H4 (cell line): ENCODE measurements at regions not wholly inside any gene's neighbourhood (a gene's known extent, or its start where the extent isn't known, plus 50 kb on each side); places are given as distances from the start of the nearest gene placed in this dataset.
A peak's percentile ranks its signal among the peaks of the same experiment; 100 is the strongest.

Experiments used
- DNase-seq: peaks from one replicate; pipeline ENCODE4 v3.0.0-alpha.2; 2015; ENCODE audit warnings: low spot score

GRCh38 chr2:129239141-129239540 lies 740.3 kb upstream of the RAB6C start:
- no peak for DNase-seq

DNA sequence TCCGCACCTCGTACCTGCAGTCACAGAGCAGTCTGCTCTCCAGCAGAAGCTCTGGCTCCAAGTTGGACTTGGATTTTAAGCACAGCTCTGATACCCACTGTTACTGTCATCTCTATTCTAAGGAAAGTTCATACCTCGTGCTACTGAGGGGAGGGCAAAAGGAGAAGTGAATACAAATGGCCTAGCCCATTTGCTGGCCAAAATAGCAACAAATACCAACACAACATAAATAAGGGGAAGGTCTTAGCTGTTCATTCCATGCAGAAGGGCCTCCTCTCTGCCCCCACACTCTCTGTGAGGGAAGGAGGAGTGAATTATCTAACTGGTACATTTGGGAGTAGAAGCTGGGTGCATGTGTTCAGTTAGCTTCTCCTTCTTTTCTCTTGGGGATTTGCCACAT lies 739.4 kb upstream of the RAB6C start:
- no peak for DNase-seq

DNA sequence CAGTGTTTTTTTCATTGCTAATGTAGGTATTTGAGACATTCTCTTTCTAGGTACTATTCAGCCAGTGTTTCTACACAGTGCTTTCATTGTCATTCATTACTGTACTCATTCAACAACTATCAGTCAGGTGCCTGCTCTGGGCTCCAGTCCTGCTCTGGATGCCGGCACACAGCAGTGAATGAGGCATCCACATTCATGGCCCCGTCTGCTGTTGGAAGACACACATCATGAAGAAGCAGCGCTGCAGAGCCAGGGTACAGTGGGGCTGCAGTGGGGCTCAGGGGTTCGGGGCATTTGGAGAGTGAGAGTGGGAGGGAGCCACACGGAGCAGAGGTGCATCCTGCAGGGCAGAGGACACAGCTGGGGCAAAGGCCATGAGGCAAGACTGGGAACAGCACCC lies 737.2 kb upstream of the RAB6C start:
- DNase-seq: no peak

DNA sequence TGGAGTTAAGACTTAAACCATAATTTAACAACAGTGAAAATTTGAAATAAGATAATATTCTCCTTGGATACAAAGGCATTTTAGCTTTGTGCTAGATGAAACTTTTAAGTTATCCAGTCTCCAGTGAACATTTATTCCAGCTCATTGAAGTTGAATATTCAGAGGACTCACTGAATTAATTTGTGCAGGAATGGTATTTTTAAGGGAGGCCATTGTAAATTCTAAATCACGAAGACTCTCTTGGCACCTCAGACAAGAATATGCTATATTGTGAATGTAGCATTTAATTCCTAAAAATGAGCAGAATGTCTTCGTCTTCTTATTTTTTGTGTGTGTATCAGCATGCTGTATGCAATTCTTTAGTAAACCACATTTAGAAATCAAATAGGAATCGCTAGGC lies 731.7 kb upstream of the RAB6C start:
- DNase-seq: no peak

- DNase-seq: peak; percentile 26
Observed at GRCh38 chr2:129248198-129248597, 731.3 kb upstream of the RAB6C start.

- DNase-seq: no peak
Observed at GRCh38 chr2:129252781-129253460, 726.5 kb upstream of the RAB6C start.

DNA sequence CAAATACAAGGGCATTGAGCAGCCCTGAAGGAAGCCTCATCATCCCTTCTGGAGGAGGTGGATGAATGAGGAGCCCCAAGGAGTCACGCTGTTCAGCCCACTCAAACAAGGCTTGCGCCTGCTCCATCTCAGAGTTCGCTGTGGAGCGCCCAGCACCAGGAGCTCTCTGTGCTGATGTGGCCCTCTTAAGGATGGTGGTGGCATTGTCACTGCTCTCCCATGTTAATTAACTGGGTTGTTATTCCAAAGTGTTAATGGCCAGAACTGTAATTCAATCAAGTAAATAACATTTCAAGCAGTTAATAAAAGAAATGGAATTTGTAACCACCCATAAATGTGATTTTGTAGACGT lies 726.0 kb upstream of the RAB6C start:
- DNase-seq: no peak

DNA sequence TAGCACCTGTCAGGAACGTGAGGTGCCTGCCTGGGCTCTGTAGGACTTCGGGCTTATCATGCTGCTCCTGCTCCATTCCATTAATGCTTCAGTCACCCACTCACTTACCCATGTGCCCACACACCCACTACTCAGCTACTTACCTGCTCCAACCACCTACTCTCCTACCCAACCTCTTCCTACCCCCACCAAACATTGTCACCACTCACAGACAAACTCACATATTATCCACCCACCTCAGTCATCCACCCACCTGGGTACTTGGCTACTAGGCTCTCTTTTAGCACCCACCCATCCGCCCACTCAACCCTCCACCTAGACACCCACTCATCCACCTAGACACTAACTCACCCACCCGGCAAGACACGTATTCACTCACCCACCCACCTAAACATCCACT lies 724.7 kb upstream of the RAB6C start:
- DNase-seq: no peak

DNA sequence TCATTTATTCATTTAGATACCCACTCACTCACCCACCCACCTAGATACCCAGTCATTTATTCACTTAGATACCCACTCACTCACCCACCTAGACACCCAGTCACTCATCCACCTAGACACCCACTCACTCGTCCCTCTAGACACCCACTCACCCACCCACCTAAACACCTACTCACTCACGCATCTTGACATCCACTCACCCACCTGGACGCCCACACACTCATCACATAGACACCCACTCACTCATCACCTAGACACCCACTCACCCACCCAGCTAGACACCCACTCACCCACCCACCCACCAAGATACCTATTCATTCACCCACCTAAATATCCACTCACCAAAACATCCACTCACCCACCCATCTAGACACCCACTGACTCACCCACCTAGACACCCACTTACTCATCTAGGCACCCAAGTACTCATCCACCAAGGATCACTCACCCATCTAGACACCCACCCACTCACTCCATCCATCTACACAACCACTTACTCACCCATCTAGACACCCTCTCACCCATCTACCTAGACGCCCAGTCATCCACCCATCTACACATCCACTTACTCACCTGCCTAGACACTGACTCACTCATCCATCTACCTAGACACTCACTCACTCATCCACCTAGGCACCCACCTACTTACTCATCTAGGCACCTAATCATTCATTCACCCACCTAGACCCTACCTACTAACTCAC lies 723.7 kb upstream of the RAB6C start:
- no peak for DNase-seq

GRCh38 chr2:129256642-129257041 lies 722.8 kb upstream of the RAB6C start:
- DNase-seq: no peak

DNA sequence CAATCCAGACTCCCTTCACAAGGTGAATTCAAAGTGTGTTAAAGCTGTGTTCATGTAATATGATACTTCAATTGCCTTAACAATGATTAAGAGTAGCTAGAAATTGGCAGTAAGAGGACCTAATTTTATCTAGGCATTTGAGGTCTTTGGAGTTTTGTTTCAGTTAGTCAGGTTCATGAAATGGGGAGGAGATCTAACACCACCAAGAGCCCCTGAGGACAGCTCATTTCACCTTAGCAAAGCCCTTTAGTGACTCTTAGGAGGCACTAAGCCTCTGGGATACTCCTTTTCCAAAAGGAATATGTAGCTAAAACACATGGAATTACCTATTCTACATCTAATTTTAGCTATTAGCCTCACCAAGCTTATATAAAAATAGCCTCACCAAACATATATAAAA lies 716.5 kb upstream of the RAB6C start:
- DNase-seq: no peak

DNA sequence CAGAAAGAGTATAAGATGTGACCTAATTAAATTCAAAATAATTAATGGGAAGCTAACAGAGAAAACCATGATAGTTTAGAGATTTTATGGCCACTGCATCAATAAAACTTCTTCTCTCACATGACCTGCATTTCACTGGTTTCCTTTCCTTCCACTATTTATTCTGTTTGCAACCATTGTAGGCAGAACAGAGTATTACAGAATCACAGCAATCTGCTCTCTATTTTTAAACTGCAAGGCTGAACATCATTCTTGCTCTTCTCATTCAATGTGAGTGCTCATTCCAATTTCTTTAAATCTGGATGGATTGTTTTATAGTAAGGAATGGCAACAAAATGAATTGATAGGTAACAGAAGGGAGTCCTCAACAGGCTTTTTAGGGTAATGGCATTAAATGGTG lies 715.5 kb upstream of the RAB6C start:
- DNase-seq: no peak

GRCh38 chr2:129267559-129267958 lies 711.9 kb upstream of the RAB6C start:
- DNase-seq: no peak

DNA sequence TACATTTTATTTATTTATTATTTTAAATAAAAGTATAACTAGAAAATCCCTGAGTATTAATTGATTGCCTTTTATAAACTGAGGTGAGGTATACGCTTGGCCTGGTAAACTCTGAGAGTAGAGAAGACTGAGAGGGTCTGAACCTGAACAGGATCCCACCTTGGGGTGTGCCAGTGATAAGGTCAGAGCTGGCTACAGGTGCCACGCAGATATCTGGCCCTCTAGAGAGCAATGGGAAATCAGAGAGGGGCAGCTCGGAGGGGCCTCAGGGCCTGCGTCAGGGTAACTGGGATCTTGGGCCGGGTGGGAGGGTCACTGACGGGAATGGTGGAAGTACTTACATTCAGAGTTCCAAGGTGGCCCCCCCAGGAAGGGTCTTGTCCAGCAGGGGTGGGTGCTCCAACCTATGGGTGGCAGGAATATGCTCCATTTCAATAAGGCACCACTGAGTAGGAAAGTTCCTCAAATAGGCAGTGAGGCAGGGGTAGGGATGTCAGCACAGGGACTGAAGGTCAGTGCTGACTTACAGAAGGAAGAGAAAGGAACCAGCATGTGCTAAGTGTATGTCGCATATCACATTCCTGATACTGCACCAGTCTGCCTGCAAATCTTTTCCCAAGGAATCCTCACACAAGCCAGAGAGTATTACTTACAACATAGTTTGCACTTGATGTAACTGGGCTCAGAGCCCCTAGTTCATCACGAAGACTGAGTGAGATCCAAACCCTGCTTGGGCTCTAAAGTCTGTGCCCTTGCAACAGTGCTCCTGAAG lies 706.0 kb upstream of the RAB6C start:
- no peak for DNase-seq

DNA sequence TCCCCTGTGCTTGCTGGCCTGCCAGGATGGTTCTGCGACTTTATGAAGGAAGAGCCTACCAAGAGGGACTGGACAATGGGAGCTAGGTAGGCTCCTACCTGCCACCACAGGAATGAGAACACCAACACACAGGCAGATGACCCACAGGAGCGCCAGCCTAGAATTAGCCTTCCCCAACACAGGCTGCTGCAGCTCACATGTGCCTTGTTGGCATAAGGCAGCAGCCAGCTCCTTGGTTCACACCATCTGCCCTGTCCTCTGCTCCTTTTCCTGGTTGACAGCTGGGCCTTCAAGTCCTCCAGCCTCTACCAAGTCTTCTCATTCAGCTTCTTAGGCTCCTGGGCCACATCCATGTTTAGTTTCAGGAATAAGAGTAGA lies 705.4 kb upstream of the RAB6C start:
- DNase-seq: no peak

GRCh38 chr2:129274918-129275317 lies 704.5 kb upstream of the RAB6C start:
- DNase-seq: no peak

DNA sequence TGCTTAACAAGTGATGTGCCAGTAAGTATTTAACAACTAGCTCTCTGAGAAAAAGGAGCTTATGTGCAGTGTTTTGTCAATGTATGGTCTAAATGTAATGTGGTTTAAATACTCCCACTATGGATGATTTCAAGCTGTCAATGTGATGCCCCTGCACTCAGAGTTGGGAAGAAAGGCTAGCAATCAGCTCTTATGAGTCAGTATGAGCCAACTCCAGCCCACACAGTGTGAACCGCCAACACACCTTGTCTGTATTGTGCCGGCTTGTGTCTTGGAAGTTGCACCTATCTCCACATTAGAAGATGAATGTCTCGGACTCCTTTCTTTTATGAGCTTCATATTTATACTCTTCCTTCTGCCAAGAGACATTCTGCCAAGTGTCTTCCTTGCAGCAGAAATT lies 703.8 kb upstream of the RAB6C start:
- no peak for DNase-seq

- no peak for DNase-seq
Observed at GRCh38 chr2:129276978-129277584, 702.4 kb upstream of the RAB6C start.

GRCh38 chr2:129277585-129277981 lies 701.9 kb upstream of the RAB6C start:
- no peak for DNase-seq

- DNase-seq: no peak
Observed at GRCh38 chr2:129281791-129282530, 697.5 kb upstream of the RAB6C start.

DNA sequence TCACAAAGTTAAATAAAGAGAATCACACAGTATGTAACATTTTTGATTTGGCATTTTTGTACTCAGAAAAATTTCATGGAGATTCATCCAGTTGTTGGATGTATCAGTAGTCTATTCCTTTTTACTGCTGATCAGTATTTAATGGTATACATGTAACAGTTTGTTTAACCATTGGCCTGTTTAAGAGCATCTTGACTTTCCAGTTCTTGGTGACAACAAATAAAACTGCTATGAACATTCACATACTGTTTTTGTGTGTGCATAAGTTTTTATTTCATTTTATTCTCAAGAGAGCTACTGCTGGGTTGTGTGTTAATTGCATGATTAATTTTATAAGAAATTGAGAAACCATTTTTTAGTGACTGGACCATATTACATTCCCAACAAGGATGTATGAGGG lies 694.5 kb upstream of the RAB6C start:
- DNase-seq: no peak

DNA sequence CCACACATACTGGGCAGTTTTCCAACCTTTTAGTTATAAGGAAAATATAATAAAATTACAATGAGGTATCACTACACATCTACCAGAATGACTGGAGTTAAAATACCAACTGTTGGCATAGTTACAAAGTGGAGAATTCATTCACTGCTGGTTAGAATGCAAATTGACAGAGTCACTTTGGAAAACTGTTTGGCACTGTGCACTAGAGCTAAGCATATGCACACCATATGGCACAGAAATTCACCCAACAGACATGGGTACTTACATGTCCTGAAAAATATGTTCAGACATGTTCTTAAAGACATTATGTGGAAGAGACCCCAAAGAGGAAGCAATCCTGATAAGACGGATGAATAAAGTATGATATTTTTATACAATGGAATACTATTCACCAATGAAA lies 686.1 kb upstream of the RAB6C start:
- no peak for DNase-seq
